GM19238 (cell line): ENCODE measurements at regions not wholly inside any gene's neighbourhood (a gene's known extent, or its start where the extent isn't known, plus 50 kb on each side); places are given as distances from the start of the nearest gene placed in this dataset.
"Not testable (repeated sequence)": the region's sequence is repeated elsewhere in the genome, so short reads cannot be mapped to it uniquely, and the experiment has no call there.

Experiments
- DNase-seq: peaks from one replicate; pipeline ENCODE4 v3.0.0; 2011; ENCODE audit warnings: low spot score; ENCODE audit not compliant: insufficient read length

DNA sequence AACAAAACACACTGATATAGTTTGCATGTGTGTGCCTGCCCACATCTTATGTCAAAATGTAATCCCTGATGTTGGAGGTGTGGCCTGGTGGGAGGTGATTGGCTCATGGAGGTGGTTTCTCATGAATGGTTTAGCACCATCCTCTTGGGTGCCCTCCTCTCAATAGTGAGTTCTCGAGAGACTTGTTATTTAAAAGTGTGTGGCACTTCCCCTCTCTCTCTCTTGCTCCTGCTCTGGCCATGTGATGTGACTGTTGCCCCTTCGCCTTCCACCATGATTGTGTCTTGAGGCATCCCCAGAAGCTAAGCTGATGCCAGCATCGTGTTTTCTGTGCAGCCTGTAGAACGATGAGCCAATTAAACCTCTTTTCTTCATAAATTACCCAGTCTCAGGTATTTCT, 454.1 kb upstream of the DCN start:
- DNase-seq: no peak

DNA sequence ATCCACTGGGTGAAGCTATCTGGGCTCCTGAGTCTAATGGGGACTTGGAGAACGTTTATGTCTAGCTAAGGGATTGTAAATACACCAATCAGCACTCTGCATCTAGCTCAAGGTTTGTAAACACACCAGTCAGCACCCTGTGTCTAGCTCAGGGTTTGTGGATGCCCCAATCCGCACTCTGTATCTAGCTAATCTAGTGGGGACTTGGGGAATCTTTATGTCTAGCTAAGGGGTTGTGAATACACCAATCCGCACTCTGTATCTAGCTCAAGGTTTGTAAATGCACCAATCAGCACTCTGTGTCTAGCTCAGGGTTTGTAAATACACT, 451.7 kb upstream of the DCN start:
- not testable (repeated sequence) for DNase-seq

DNA sequence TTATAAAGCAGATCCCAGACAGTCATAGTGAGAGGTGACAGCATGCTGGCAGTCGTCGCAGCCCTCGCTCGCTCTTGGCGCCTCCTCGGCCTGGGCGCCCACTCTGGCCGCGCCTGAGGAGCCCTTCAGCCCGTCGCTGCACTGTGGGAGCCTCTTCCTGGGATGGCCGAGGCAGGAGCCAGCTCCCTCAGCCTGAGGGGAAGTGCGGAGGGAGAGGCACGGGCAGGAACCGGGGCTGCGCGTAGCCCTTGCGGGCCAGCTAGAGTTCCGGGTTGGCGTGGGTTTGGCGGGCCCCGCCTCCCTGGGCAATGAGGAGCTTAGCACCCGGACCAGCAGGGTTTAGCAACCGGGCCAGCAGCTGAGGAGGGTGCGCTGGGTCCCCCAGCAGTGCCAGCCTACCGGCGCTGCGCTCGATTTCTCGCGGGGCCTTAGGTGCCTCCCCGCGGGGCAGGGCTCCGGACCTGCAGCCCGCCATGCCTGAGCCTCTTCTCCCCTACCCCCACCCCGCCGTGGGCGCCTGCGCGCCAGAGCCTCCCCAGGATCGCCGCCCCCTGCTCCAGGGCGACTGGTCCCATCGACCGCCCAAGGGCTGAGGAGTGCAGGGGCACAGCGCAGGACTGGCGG, 451.2 kb upstream of the DCN start:
- no peak for DNase-seq

DNA sequence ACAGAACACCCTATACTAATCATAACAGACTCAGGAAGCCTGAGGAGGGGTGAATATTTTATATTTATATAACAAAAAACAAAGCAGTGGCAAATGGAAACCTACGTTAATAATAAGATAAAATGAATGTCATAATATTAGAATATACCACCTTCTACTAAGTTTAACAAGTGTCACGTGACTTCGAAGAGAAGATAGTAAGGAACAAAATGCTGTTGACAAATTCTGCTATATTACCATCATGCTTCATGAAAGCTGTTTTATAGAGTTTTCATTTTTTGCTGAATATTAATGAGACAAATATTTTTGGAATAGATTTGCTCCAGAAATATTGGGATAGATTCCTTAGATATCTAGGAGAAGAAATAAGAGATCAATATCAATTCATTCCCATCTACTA, 450.6 kb upstream of the DCN start:
- DNase-seq: no peak

DNA sequence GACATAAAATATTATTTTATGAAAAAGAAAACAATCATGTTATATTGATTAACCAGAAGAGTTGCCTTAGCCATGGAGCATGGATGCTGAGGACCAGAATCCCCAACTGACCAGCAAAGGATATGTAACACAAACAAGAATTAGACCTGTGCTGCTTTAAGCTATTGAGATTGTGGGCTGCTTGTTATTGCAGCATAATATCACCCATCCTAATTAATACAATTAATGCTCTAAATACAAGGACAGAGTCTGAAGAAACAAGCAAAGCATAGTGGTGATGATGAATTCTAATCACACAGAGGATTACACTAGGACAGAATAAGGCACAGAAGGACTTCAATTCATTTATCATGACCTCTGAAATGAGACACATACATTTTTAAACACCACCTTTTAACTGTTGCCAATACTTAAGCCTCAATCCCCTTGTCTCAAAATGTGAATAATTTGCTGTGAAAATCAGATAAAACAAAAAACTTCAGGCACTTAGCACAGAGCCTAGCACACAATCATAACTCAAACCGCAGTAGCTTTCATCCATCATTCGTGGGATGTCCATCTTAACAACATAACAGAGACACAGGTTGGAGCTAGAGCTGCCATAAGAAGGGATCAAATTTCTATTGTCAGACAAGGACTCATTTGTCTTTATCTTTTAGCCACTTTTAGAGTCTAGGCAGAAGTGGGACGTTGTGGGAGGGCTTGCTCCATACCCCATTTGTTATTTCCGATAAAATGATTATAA, 449.6 kb upstream of the DCN start:
- DNase-seq: no peak

DNA sequence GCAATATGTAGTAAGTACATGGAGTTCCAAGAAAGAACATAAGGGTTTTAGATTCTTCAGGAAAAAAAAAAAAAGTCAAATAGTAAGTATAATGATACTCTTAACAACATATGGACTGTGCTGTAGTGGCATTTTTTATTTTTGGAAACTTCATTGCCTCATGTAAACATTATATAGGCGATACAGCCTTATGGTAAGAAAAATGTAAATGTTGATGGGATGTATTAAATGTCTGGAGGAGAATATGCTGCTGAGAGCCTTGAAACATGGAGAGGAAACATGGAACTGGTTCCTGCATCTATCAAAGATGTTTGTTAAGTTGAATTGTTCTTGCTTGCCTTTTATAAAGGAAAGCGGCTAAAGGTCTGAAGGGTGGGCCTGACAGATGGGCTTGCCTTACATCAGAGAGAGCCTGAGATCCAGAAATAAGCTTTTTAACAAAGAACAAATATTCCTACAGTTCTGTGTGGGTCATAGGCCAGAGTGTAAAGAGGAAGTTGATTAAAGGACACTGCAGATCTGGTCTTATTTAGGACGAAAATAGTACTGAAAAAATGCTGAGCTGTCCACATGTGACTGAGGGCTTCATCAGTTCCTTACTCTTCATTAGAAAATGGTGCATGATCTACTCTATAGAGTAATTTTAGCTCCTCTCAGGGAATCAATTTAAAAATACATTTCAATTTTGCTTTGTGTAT, 448.1 kb upstream of the DCN start:
- no peak for DNase-seq

DNA sequence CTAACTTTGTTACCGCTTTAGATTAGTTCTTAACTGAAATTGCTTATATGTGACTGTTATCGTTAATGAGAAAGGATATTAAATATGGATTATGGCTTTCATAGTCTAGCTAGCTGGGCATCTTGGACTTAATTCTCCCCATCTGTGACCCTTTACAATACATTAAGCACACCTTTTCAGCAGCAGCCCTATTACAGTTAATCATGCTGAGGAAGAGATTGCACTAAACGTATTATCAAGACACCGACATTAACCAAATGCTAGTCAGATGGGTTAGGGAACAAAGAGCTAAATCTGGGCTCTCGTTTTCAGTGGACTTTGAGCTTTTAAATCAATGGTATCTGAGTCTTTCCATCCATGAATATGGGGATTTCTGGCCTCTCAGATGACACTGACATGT, 447.5 kb upstream of the DCN start:
- DNase-seq: no peak

DNA sequence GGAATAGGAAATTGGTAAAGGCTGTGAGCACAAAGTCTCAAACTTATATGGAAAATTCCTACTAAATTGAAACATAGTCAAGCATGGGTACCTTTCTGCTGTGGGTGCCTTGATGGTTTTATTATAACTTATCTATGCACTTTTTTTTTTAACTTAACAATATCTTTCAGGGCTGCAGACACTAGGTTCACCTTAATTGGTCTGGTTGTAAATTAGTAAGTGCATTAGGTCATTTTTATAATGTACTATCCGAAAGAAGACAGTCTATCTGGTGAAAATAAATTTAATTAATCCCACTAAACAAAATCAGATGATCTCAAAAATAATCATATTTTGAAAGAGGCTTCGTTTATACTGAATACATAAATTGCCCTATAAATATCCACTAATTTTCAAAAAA, 446.8 kb upstream of the DCN start:
- no peak for DNase-seq

DNA sequence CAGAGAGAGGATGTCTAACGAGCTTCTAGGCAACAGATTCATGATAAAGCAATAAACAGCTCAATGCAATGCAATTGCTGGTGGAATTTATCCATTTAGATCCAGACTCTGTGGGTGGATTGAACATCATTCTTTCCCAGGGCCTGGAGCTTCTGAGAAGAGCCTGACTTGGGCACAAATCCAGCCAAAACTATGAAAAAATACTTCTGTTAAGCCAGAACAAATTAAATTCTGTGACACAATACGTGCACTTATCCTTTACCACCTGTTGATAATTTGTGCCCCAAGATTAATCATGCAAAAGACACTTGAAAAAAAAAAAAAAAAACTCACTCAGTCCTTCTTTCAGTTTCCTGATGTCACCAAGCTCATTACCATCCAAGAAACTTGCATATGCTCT, 446.0 kb upstream of the DCN start:
- no peak for DNase-seq

DNA sequence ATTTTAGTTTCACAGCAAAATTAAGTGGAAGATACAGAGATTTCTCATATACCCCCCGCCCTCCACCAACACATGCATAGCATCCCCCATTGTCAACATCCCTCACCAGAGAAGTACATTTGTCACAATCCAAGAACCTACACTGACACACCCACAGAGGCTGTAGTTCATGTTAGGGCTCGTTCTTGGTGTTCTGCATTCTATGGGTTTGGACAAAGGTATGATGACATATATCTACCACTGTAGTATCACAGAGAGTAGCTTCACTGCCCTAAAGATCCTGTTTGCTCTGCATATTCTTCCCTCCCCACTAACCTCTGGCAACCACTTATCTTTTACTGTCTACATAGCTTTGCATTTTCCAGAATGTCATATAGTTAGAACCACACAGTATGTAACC, 444.6 kb upstream of the DCN start:
- DNase-seq: no peak

DNA sequence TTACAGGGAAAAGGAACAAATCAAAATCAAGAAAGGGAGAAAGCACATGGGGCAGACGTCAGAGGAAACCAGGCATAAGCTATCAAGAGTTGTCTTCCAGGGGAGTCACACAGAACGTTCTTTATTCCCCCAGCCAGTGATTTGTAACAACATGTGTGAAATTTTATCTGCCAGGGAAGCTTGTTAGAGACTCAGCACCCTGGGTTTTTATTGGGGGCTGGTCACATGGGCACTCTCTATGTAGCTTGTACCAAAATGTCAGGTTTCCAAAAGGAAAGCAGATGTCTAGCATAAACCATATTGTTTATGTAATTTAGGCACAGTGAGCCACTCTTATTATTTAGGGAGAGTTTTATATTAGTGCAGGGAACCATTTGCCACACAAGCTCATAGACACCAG, 440.4 kb upstream of the DCN start:
- DNase-seq: no peak

DNA sequence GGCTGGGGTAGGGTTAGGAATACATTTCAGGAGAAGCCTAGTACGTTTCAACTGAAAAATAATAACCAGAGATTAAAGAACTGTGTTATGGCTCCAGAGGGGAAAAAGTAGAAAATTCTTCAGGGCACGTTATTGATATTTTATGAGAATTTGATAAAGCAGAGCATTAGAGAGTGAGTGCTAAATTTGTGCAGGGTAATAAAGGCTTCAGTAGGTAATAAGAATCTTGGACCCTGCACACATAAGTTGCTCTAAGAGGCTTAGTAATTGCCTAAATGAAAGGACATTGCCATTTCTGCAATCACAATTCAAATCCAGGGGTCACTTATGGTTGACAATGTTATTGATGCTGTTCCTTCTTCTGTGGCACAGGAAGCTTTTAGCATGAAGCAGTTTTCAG, 439.4 kb upstream of the DCN start:
- DNase-seq: no peak

DNA sequence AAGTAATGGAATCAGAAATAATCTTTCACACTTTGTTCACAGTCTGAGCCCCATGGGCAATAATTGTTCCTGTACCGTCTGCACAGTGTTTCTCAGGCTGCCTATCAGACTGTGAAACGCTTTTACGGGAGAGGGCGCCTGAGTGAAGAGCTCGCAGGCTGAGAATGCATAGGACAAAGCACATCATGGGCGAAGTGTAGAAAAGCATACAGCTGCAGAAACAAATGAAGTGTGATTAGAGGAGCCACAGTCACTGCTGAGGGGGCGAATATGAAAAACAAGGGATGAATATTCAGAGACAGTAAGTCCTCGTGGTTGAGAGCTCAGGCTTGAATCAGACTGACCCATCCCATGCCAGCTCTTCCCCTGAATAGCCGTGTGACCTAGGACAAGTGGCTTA, 438.4 kb upstream of the DCN start:
- DNase-seq: no peak

DNA sequence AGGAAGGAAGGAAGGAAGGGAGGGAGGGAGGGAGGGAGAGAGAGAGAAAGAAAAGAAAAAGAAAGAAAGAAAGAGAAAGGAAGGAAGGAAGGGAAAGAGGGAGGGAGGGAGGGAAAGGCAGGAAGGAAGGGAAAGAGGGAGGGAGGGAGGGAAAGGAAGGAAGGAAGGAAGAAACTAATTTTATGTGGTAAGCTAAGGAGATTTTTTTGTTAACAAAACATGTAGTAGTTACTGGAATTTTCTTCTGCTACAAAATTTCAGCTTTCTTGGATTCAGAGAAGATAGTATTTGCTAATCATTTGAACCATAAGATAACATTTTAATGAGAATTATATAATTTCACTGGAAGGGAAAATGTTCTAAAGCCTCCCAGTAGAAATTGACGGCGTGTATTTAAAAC, 437.8 kb upstream of the DCN start:
- no peak for DNase-seq

DNA sequence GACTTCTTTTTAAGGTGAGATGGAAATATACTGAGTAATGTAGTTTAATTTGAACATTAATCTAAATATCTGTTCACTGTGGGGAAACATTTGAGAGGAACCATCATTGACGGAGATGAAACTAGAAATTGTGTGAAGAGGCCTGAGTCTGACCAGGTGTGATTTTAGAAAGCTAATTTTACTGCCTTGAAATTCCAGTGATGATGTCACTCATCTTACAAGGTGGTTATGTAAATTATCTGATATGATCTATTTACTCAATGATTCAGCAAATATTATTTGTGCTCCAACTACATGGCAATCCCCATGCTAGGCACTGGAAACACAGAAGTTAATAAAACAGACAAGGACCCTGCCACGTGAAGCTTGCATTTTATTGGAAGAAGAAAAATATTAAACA, 435.7 kb upstream of the DCN start:
- DNase-seq: no peak

DNA sequence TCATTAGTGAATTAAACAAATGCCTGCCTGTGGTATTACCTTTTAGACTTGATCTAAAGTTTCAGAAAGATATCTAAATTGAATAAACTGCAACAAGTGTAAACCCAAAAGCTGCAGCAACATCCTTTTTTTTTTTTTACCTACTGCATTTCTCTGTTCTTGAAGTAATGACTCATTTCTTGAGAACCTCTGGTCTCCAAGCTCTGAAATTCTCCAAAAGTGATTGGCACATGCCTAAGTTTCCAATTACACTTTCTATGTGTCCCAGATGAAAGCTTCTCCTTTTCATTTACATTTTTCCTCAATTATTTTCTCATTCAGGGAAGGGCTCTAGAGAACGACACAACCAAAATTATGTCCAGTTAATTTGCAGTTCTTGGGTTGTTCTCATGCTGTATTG, 435.2 kb upstream of the DCN start:
- no peak for DNase-seq

DNA sequence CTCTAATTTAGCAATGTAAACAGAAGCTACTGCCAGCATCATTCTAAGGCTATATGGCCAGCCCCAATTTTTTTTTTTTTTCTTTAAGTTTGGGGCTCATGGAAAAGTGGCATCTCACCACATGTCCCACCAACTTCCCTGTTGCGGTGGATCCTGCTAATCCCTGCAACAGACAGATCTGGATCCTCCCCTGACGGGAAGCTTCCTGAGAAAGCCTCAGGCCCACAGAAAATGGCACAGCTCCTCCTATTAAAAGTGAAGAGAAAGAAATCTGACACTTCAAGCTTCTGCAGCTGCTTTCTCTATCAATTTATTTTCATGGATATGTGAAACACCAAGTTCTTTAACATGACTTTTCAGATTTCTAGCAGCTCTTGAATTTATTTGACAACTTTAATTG, 433.8 kb upstream of the DCN start:
- DNase-seq: no peak

DNA sequence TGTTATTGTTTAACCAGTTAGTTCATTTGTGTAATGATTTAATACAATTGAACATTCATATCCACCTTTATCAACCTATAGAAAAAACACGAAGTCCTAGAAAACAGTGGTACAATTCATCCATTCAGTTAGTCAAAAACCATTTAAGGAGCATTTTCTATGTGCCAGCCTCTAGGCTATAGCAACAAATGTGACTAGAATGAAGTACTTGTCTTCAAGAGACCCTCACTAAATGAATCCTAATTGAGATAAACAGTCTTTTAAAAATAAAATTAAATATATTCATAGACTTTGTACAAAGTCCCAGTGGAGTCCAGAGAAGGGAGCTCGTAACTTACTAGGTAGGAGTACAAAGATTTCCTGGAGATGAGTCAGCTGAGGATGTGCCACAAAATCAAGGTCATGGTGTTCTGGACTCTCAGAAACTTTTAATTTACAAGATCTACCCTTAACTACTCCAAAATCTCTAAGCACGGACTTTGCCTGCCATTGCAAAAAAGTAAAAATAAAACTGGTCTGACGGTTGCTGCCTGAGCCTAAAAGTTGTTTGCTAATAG, 430.7 kb upstream of the DCN start:
- no peak for DNase-seq

DNA sequence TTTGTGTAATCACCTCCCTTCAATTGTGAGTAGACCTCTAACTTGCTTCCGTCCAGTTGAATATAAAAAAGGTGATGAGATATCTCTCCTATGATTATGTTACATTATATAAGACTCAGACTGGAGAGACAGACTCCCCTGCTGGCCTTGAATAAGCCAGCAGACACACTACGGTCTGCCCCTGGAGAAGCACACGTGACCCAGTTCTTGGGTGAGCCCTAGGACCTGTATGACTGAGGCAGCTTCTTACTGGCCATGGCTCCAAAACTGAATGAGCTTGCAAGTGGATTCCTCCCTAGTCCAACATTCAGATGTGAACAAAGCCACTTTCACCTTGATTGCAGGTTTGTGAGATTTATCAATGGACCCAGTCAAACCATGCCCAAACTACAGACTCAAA, 427.9 kb upstream of the DCN start:
- DNase-seq: no peak

DNA sequence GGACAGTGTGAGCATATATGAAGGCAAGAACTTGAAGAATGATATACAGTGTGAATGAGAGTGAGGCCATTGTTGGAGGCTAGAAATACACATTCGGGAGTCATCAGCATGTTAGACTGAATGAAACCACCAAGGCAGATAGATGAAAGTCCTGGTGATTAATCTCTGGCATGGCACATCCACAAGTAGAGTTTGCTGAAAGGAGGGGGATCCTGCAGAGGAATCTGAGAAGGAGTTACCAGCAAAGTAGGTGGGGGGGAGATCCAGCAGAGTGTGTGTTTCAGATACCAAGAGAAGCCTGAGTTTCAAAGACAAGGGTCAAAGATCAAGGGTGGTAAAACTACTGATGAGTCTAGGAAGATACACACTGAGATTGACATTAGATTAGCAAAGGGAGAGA, 426.7 kb upstream of the DCN start:
- no peak for DNase-seq

DNA sequence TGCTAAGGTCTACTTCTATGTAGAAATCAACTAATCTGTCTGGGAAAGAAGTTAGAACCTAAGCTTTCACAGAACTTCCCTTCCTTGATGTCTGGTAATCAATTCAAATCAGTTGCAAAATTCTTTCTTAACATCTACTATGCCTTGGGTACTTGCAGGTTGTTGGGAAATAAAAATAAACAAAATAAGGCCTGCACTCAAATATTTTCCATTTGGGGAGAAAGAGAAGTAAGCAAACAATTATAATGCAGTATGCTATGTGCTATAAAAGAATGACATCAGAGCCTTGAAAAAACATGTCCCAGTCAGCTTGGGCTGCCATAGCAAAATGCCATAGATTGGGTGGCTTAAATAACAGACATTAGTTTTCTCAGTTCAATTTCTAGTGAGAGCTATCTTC, 425.9 kb upstream of the DCN start:
- no peak for DNase-seq

DNA sequence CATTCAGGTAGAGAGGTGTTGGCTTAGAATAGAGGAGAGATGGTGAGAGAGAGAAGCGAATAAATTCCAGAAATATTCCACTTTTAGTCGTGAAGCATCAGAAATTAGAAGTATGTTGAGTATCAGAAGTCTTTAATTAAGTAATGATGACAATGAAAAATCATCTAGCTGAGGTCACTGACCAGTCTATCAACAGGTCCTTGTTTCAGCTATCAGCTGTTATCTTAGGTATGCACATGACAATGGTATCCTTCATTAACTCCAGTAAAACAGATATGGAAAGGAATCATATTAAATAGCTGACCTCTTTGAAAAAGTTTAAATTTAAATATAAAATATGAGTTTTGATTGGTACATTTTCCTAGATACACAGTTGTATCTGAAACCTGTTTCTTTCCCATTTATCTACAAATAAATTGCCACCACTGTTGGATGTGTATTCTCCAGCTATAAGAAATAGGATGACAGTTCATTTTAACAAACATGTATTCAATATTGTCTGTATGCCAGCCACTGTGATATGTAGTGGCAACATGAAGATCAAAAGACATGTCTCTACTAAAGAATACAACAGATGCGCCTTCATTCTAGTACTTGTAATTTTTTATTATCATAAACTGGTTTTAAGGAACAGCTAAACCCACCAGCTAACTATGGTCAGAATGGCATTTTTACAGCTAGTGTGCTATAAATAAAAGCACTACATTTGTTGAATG, 424.2 kb upstream of the DCN start:
- DNase-seq: no peak
